CD14-positive monocyte (primary cell): ENCODE measurements at regions not wholly inside any gene's neighbourhood (a gene's known extent, or its start where the extent isn't known, plus 50 kb on each side); places are given as distances from the start of the nearest gene placed in this dataset.

ENCODE experiments used
- DNase-seq, 3 donors: peaks; one replicate each; pipeline ENCODE4 v3.0.0-alpha.2; 2011 to 2022
- H2AFZ ChIP-seq: 2 replicates; pipeline ENCODE4 v1.6.0; 2012; ENCODE audit warnings: mild to moderate bottlenecking, low read depth, low read length, inconsistent platforms; ENCODE audit not compliant: insufficient read depth, poor library complexity, severe bottlenecking
- H3K27ac ChIP-seq, 2 donors: 1 replicate in 1 of 2; 2 replicates in 1 of 2; pipeline ENCODE4 v1.5.1; 2012 to 2013; ENCODE audit warnings: low read length in 2 of 2, control low read depth in 1 of 2, inconsistent platforms in 1 of 2, low read depth in 1 of 2, mild to moderate bottlenecking in 1 of 2
- H3K27me3 ChIP-seq, 2 donors: one replicate each; pipeline versions ENCODE4 v1.6.0 to v1.6.1; 2011 to 2013; ENCODE audit warnings: low read length in 2 of 2; ENCODE audit not compliant: control insufficient read depth in 2 of 2, insufficient read depth in 2 of 2
- H3K36me3 ChIP-seq, 2 donors: replicated peaks in 1 of 2; 1 replicate in 1 of 2; 2 replicates in 1 of 2; pipeline versions ENCODE4 v1.5.1 to v1.6.1; 2012 to 2013; ENCODE audit warnings: low read length in 2 of 2, control low read depth in 1 of 2, inconsistent platforms in 1 of 2, mild to moderate bottlenecking in 1 of 2; ENCODE audit not compliant: insufficient read depth in 2 of 2, control insufficient read depth in 1 of 2
- H3K4me1 ChIP-seq, 2 donors: 1 replicate in 1 of 2; 2 replicates in 1 of 2; pipeline versions ENCODE4 v1.5.1 to v1.6.1; 2012 to 2013; ENCODE audit warnings: low read length in 2 of 2, control low read depth in 1 of 2, inconsistent platforms in 1 of 2, mild to moderate bottlenecking in 1 of 2, moderate library complexity in 1 of 2; ENCODE audit not compliant: insufficient read depth in 2 of 2, control insufficient read depth in 1 of 2
- H3K4me2 ChIP-seq: replicated peaks from 2 replicates; pipeline ENCODE3; 2012; ENCODE audit warnings: low read length, moderate library complexity, mild to moderate bottlenecking; ENCODE audit not compliant: poor library complexity, severe bottlenecking; ENCODE audit errors: extremely low read depth
- H3K4me3 ChIP-seq, 3 experiments: fragments of 200-600 bp in 1 of 3; sonication (generic) in 1 of 3; replicated peaks in 1 of 3; 1 replicate in 2 of 3; 2 replicates in 1 of 3; pipeline ENCODE4 v1.5.1; 2011 to 2013; ENCODE audit warnings: low read length in 3 of 3, mild to moderate bottlenecking in 3 of 3, control low read depth in 2 of 3, low read depth in 2 of 3, inconsistent platforms in 1 of 3, moderate library complexity in 1 of 3
- H3K79me2 ChIP-seq: 2 replicates; pipeline ENCODE4 v1.6.0; 2012; ENCODE audit warnings: mild to moderate bottlenecking, control low read depth, inconsistent platforms, low read length, moderate library complexity; ENCODE audit not compliant: insufficient read depth
- H3K9ac ChIP-seq: 2 replicates; pipeline ENCODE4 v1.6.0; 2017; ENCODE audit warnings: low read length, mild to moderate bottlenecking; ENCODE audit not compliant: insufficient read depth, poor library complexity, severe bottlenecking
- H3K9me3 ChIP-seq, 2 donors: replicated peaks in 1 of 2; 1 replicate in 1 of 2; 2 replicates in 1 of 2; pipeline versions ENCODE4 v1.5.1 to v1.6.1; 2012 to 2013; ENCODE audit warnings: low read length in 2 of 2, control low read depth in 1 of 2; ENCODE audit not compliant: control insufficient read depth in 1 of 2, insufficient read depth in 1 of 2
- H4K20me1 ChIP-seq: 2 replicates; pipeline ENCODE4 v1.6.0; 2012; ENCODE audit warnings: mild to moderate bottlenecking, low read length, control low read depth, moderate library complexity; ENCODE audit not compliant: insufficient read depth
- H3K27ac Mint-ChIP-seq, 7 donors: one replicate each; pipeline ENCODE4 v1.8.0; 2020; ENCODE audit warnings: mild to moderate bottlenecking in 7 of 7, mixed read lengths in 7 of 7, moderate library complexity in 6 of 7, inconsistent platforms in 2 of 7
- H3K27me3 Mint-ChIP-seq, 3 donors: one replicate each; pipeline ENCODE4 v1.8.0; 2021 to 2022; ENCODE audit warnings: low read depth in 3 of 3, mild to moderate bottlenecking in 3 of 3, mixed read lengths in 3 of 3, moderate library complexity in 3 of 3, inconsistent platforms in 1 of 3
- H3K36me3 Mint-ChIP-seq, 2 donors: one replicate each; pipeline ENCODE4 v1.8.0; 2020; ENCODE audit warnings: mixed read lengths in 2 of 2, inconsistent platforms in 1 of 2, mild to moderate bottlenecking in 1 of 2
- H3K4me1 Mint-ChIP-seq: one replicate; pipeline ENCODE4 v1.8.0; 2020; ENCODE audit warnings: mild to moderate bottlenecking, mixed read lengths
- H3K4me3 Mint-ChIP-seq, 2 donors: one replicate each; pipeline ENCODE4 v1.8.0; 2020; ENCODE audit warnings: mild to moderate bottlenecking in 2 of 2, mixed read lengths in 2 of 2, moderate library complexity in 1 of 2
- H3K9me3 Mint-ChIP-seq, 7 donors: one replicate each; pipeline ENCODE4 v1.8.0; 2020 to 2022; ENCODE audit warnings: mixed read lengths in 7 of 7, mild to moderate bottlenecking in 6 of 7, moderate library complexity in 6 of 7, inconsistent platforms in 2 of 7
- CTCF ChIP-seq: fragments of 200-600 bp; IDR thresholded peaks from one replicate; pipeline ENCODE4 v1.8.0; 2022; ENCODE audit warnings: antibody characterized with exemption, mild to moderate bottlenecking
- intact Hi-C, 2 donors: fragments of 100-400 bp; cut with micrococcal nuclease; formaldehyde crosslinking; loops; one replicate each; pipeline versions ENCODE4 v1.15.0 to v1.15.1; 2023

GRCh38 chr12:41943671-41944070, 201.0 kb downstream of the GXYLT1 start:
- Histone ChIP-seq H3K4me3 (no peak overlapping the region), H4K20me1 (no peaks in the 10 kb centered on the region), H3K36me3 (no peaks in the 10 kb centered on the region), H3K9ac (no peak overlapping the region), H3K9me3 (peaks cover 19 to 22% of the 10 kb centered on the region in 2 donors), H2AFZ (no peak overlapping the region), H3K79me2 (no peaks in the 10 kb centered on the region), H3K27ac (no peak overlapping the region), H3K4me1 (no peaks in the 10 kb centered on the region), H3K27me3 (no peaks in the 10 kb centered on the region), H3K4me2 (no peak overlapping the region)
- H3K9me3 Mint-ChIP-seq = peaks cover 17 to 33% (median 24%) of the 10 kb centered on the region in 7 donors
- no peak overlapping the region for H3K4me3 Mint-ChIP-seq
- no peak overlapping the region for H3K27ac Mint-ChIP-seq
- peaks cover 5% of the 10 kb centered on the region for H3K4me1 Mint-ChIP-seq
- peaks cover 0 to 2% (median 0%) of the 10 kb centered on the region in 3 donors for H3K27me3 Mint-ChIP-seq
- DNase-seq = no peak
- no peaks in the 10 kb centered on the region for H3K36me3 Mint-ChIP-seq
- TF ChIP-seq CTCF = no peak
- intact Hi-C loops = no loop called here

GRCh38 chr12:41942354-41942753, 202.3 kb downstream of the GXYLT1 start:
- no peak for DNase-seq
- H3K4me2 ChIP-seq = no peak overlapping the region
- no peaks in the 10 kb centered on the region for H4K20me1 ChIP-seq
- no peaks in the 10 kb centered on the region for H3K79me2 ChIP-seq
- Mint-ChIP-seq H3K36me3 (no peaks in the 10 kb centered on the region), H3K4me3 (no peak overlapping the region), H3K27me3 (peaks cover 0 to 2% (median 0%) of the 10 kb centered on the region in 3 donors), H3K4me1 (peaks cover 7% of the 10 kb centered on the region), H3K9me3 (peaks cover 17 to 32% (median 22%) of the 10 kb centered on the region in 7 donors), H3K27ac (no peak overlapping the region)
- H3K9ac ChIP-seq = no peak overlapping the region
- peaks cover 19 to 22% of the 10 kb centered on the region in 2 donors for H3K9me3 ChIP-seq
- TF ChIP-seq CTCF = no peak
- no peaks in the 10 kb centered on the region for H3K36me3 ChIP-seq
- H3K4me3 ChIP-seq = no peak overlapping the region
- no peak overlapping the region for H2AFZ ChIP-seq
- H3K27me3 ChIP-seq = no peaks in the 10 kb centered on the region
- H3K4me1 ChIP-seq = no peaks in the 10 kb centered on the region
- H3K27ac ChIP-seq = no peak overlapping the region
- intact Hi-C loops = no loop called here
